22Rv1 (cell line): ENCODE measurements at regions not wholly inside any gene's neighbourhood (a gene's known extent, or its start where the extent isn't known, plus 50 kb on each side); places are given as distances from the start of the nearest gene placed in this dataset.

Experiments used
- ZFX ChIP-seq: fragments of 450-650 bp; IDR thresholded peaks from 2 replicates; pipeline ENCODE4 v1.6.1; 2017; ENCODE audit warnings: antibody characterized with exemption, borderline replicate concordance
- TF ChIP-seq, protein P1 (sequence below): fragments of 450-650 bp; IDR thresholded peaks from 2 replicates; pipeline ENCODE4 v1.5.1; 2017; ENCODE audit warnings: mild to moderate bottlenecking

DNA sequence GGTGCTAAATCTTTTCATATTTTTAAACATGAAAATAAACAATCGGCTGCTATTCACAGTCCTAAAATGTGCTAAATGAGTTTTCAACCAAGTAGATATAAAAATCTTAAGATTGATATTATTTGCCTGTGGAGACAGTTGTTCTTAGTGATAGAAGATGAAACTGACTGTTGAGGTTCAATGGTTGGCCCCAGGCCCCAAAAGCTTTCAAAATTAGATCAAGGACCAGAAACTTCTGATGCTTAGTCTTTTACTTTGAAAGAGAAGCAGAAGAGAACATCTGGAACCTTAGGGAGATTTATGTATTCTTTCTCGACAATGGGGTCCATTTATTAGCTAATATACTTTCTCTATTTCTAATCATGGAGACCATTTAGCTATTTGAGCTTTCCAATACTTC, 155.8 kb downstream of the REEP3 start:
- TF ChIP-seq, protein P1, sequence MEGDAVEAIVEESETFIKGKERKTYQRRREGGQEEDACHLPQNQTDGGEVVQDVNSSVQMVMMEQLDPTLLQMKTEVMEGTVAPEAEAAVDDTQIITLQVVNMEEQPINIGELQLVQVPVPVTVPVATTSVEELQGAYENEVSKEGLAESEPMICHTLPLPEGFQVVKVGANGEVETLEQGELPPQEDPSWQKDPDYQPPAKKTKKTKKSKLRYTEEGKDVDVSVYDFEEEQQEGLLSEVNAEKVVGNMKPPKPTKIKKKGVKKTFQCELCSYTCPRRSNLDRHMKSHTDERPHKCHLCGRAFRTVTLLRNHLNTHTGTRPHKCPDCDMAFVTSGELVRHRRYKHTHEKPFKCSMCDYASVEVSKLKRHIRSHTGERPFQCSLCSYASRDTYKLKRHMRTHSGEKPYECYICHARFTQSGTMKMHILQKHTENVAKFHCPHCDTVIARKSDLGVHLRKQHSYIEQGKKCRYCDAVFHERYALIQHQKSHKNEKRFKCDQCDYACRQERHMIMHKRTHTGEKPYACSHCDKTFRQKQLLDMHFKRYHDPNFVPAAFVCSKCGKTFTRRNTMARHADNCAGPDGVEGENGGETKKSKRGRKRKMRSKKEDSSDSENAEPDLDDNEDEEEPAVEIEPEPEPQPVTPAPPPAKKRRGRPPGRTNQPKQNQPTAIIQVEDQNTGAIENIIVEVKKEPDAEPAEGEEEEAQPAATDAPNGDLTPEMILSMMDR = no peak
- no peak for TF ChIP-seq ZFX
